ENCODE measurements at regions not wholly inside any gene's neighbourhood (a gene's known extent, or its start where the extent isn't known, plus 50 kb on each side); places are given as distances from the start of the nearest gene placed in this dataset.

GRCh38 chr5:29543501-29543900 lies 1650.0 kb upstream of the CDH6 start:
- no peak for TF ChIP-seq CTCF (IDR thresholded peaks at IDR 0.05)
- TF ChIP-seq POLR2A (IDR thresholded peaks at IDR 0.05), result no peak

All from Peyer's patch (tissue), 4 donors.